ENCODE measurements at regions not wholly inside any gene's neighbourhood (a gene's known extent, or its start where the extent isn't known, plus 50 kb on each side); places are given as distances from the start of the nearest gene placed in this dataset.

- TF ChIP-seq CTCF (IDR thresholded peaks at IDR 0.05) (no peak), POLR2A (IDR thresholded peaks at IDR 0.05) (no peak), EP300 (IDR thresholded peaks at IDR 0.05) (no peak)
Measured at GRCh38 chr11:91406009-91406408, 818.6 kb upstream of the FAT3 start.
